ENCODE measurements at regions not wholly inside any gene's neighbourhood (a gene's known extent, or its start where the extent isn't known, plus 50 kb on each side); places are given as distances from the start of the nearest gene placed in this dataset.

- no peak for TF ChIP-seq ZNF768 (tag by site-specific recombination; IDR thresholded peaks at IDR 0.05)
- no peak for TF ChIP-seq CTCF (tag by site-specific recombination; IDR thresholded peaks at IDR 0.05)
- TF ChIP-seq YY2 (tag by site-specific recombination; IDR thresholded peaks at IDR 0.05): no peak
- no peak for TF ChIP-seq GLI2 (tag by site-specific recombination; IDR thresholded peaks at IDR 0.05; ENCODE audit: borderline replicate concordance, low read depth)
- TF ChIP-seq ZNF132 (tag by site-specific recombination; IDR thresholded peaks at IDR 0.05; ENCODE audit: borderline replicate concordance): no peak
- TF ChIP-seq ZNF140 (tag by site-specific recombination; IDR thresholded peaks at IDR 0.05): no peak
- TF ChIP-seq REPIN1 (tag by site-specific recombination; IDR thresholded peaks at IDR 0.05; ENCODE audit: low read depth): no peak
- no peak for TF ChIP-seq ZNF629 (tag by site-specific recombination; IDR thresholded peaks at IDR 0.05)
Measured at GRCh38 chr15:27627623-27628022, 471.5 kb downstream of the OCA2 start.

Data from HEK293 (cell line).